ENCODE measurements at regions not wholly inside any gene's neighbourhood (a gene's known extent, or its start where the extent isn't known, plus 50 kb on each side); places are given as distances from the start of the nearest gene placed in this dataset.

- Histone ChIP-seq H3K4me2 (ENCODE audit: insufficient read depth, insufficient read length, low read length) (no peak overlapping the region), H3K27me3 (ENCODE audit: insufficient read depth, low read length) (no peaks in the 10 kb centered on the region), H2AFZ (ENCODE audit: low read length) (no peak overlapping the region), H2AK5ac (ENCODE audit: insufficient read length, low read length) (no peak overlapping the region), H3K4me1 (ENCODE audit: insufficient read depth, low read length) (no peaks in the 10 kb centered on the region), H3K23ac (ENCODE audit: insufficient read length, low read depth, low read length) (no peak overlapping the region), H3K4ac (ENCODE audit: low read depth, low read length) (no peak overlapping the region), H3T11ph (ENCODE audit: low read length) (no peak overlapping the region), H3K79me2 (ENCODE audit: insufficient read depth, low read length) (no peaks in the 10 kb centered on the region), H2BK12ac (ENCODE audit: insufficient read length, low read depth, low read length) (no peak overlapping the region), H3K18ac (ENCODE audit: insufficient read length, low read depth, low read length) (no peak overlapping the region), H3K27ac (ENCODE audit: insufficient read length, low read depth, low read length) (no peak overlapping the region), H4K8ac (replicated peaks; ENCODE audit: insufficient read length, low read depth, low read length) (no peak overlapping the region), H3K23me2 (ENCODE audit: insufficient read length, low read depth, low read length, poor library complexity, severe bottlenecking) (no peaks in the 10 kb centered on the region), H2BK20ac (ENCODE audit: low read depth, low read length, poor library complexity, severe bottlenecking) (no peak overlapping the region), H4K5ac (ENCODE audit: insufficient read length, low read depth, low read length) (no peak overlapping the region), H4K20me1 (ENCODE audit: control insufficient read depth, insufficient read depth, insufficient read length) (no peaks in the 10 kb centered on the region), H2BK15ac (ENCODE audit: low read depth, low read length) (no peak overlapping the region), H3K14ac (ENCODE audit: insufficient read depth, low read length) (no peak overlapping the region), H3K56ac (ENCODE audit: insufficient read length, low read depth, low read length) (no peak overlapping the region), H2BK5ac (ENCODE audit: insufficient read length, low read length) (no peak overlapping the region), H3K79me1 (ENCODE audit: insufficient read depth, low read depth, low read length, poor library complexity, severe bottlenecking) (no peaks in the 10 kb centered on the region), H2BK120ac (ENCODE audit: low read depth, low read length, poor library complexity, severe bottlenecking) (no peak overlapping the region), H3K9ac (ENCODE audit: extremely low read depth, insufficient read length, low read length) (no peak overlapping the region), H3K9me3 (ENCODE audit: control insufficient read depth, low read depth, low read length) (no peaks in the 10 kb centered on the region), H4K91ac (ENCODE audit: insufficient read length, low read depth, low read length) (no peak overlapping the region)
- TF ChIP-seq CTCF (conservative IDR thresholded peaks at IDR 0.05), result no peak
- WGBS (ENCODE audit: extremely low coverage, insufficient read length, low lambda C conversion rate), result no CpG with 5 or more reads among the region's 2 CpGs
- no peak overlapping the region for H3K4me3 Mint-ChIP-seq
- H3K36me3 Mint-ChIP-seq (ENCODE audit: insufficient read depth in 1 of 3, low read depth in 3 of 3), result no peaks in the 10 kb centered on the region
- no peaks in the 10 kb centered on the region for H3K4me1 Mint-ChIP-seq
- no peak overlapping the region for H3K27ac Mint-ChIP-seq
- DNase-seq, result no peak
- no peaks in the 10 kb centered on the region for H3K27me3 Mint-ChIP-seq (ENCODE audit: low read depth)
- no peaks in the 10 kb centered on the region for H3K9me3 Mint-ChIP-seq
These were observed 779.5 kb upstream of the MDGA2 start for GRCh38 chr14:48454887-48455286.

Data from H9 (cell line).